ENCODE measurements at regions not wholly inside any gene's neighbourhood (a gene's known extent, or its start where the extent isn't known, plus 50 kb on each side); places are given as distances from the start of the nearest gene placed in this dataset.

DNA sequence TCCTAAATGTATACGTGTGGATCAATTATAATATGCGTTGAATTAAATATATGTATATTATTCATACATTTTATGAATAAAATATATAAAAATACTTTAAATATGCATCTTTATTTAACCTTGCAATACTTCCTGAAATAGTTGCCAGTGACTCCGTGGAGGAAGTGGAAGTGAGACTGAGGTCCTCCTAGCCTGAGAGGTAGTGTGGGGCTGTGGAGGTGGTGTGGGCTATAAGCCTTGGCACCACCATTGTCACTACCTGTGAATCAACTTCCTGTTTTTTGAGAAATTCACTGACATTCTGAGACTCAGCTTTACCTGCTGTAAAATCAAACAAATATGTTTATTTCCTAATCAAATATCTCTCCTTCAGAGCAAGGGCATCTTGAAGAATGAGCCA lies 514.2 kb downstream of the VRK1 start:
- no peak for DNase-seq

DNA sequence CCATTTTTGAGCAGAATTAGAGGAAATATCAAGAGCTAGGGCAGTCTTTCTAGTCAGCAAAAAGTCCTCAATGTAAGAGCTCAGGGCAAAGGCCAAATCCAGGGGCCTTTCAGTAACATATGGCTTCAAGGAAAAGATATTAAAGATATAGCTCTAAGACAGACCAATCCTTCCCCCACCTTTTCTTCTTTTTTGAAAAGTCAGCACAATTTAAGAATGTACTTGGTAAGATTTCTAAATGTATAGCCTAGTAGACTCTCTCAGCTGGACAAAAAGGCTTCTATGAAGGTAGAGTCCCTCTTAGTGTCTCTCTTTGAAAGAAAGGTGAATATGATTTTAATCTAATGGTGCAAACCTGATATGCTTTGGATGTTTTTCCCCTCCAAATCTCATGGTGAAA lies 515.7 kb downstream of the VRK1 start:
- no peak for DNase-seq

DNA sequence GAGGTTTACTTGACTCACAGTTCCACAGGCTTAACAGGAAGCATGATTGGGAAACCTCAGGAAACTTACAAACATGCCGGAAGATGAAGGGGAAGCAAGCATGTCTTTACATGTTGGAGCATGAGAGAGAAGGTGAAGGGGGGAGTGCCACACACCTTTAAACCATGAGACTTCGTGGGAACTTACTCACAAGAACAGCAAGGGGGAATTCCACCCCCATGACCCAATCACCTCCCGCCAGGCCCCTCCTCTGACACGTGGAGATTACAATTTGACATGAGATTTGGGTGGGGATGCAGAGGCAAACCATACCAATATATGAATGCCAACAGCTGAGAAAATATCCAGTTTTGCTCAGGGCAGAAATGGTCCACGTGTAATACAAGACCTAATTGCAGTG lies 518.6 kb downstream of the VRK1 start:
- no peak for DNase-seq

DNA sequence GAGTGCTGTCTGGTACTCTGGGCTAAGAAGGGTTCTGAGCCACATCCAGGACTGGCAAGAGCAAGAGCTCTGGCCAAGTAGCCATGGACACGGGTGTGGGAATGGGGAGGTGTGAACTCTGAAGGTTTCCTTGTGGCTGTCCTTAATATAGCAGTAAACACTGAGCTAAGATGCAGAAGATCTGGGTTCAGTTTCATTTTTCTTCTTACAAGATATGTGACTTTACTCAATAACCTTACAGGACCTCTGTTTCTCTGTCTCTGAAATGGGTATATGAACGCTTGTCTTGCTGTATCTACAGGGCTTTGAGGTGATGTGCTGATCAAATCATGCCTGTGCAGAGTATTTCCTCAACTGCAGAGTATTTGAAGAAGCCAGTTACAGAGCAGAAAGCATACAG lies 521.2 kb downstream of the VRK1 start:
- no peak for DNase-seq

DNA sequence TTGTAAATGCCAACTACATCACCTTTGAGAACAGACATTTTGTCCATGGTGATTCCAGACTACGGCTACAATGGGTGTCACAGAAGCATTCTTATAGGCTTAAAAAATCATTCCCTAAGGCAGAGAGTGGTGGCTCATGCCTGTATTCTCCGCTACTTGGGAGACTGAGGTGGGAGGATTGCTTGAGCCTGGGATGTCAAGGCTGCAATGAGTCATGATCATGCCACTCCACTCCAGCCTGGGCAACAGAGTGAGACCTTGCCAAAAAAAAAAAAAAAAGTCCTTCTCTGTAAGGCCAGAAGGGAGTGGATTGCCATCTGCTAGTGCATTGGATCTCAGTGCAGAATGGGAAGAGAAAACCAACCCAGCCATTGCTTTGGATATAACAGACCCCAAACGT lies 522.5 kb downstream of the VRK1 start:
- DNase-seq, result no peak

DNA sequence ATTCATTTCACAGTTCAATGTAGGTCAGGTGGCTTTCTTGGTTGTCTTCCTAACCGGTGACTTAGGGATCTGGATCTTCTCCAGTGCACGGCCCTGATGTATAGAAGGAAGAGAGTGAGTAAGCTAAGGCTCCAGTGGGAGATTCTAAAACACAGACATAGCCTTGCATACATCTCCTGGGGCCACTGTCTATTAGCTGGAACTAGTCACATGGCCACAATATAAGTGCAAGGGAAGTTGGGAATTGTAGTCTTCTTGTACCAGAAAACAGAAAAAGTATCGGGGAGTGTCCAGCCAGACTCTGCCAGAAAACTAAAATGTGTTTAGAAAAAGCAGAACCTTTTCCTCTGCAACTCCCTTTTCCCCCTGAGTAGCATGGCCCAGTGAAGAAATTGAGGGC lies 531.6 kb downstream of the VRK1 start:
- DNase-seq, result no peak

DNA sequence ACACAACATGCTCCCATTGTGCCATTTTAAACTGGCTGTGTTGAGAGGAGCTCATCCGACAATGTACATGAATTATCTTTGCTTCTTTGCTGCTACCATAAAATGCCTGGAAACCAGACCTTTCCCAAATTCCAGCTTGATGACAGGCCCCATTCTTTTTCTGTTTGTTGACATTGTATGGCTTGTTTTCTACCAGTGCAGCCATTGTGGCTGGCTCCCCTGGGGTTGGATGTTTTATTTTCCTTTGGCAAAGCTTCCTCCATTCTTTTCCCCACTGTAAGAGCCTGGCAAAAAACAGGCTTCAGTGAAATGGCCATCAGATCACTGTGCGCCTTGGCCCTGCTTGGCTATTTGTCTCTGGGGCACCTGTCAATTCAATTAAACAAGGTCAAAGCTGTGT lies 532.5 kb downstream of the VRK1 start:
- DNase-seq, result no peak

DNA sequence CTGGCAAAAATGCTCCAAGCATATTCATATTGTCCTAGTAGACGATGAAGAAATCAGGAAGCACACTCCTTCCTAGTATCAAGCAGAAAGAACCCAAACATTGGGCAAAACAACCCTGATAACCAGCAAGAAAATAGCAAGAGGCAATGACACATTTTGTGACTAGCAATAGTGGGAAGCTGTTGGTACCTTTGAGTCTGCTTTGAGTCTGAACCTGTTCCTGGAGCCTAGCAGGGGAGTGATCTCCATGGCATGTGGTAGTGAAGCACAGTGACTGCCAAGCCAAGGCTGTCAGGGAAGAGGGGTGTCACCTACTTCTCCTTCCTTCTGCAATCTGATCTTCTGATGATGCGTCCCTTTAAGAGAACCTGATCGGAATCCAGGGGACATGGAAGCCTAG lies 533.9 kb downstream of the VRK1 start:
- no peak for DNase-seq

DNA sequence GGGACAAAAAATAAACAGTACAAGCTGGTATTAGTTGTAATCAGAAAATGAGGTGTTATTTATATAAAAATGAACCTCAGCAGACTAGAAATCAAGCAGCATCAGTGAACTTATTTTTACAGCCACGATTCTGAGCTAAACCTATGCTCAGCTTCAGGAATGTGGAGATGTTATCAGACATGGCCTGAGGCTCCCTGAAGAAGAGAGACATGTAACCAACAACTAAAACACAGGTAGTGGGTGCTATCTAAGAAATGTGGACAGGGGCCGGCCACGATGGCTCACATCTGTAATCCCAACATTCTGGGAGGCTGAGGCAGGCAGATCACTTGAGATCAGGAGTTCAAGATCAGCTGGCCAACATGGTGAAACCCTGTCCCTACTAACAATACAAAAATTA lies 534.3 kb downstream of the VRK1 start:
- DNase-seq, result no peak

DNA sequence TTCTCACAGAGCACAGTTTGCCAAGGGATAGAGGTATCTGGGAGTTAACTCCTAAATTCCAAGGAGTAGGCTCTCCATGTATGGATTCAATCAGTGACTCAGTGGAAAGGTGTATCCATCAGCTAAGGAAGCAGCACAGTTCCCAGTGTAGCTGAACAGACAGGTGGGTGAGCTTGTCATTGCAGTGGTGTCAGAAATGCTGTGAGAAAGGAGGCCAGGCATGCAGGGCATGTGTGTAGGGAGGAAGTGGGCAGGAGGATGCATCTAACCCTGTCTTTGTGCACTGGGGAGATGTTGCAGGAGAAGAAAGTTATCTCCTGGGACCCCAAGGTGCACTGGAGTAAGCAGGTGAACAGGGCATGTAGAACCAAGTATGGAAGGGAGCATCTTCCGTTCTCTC lies 539.0 kb downstream of the VRK1 start:
- no peak for DNase-seq

DNA sequence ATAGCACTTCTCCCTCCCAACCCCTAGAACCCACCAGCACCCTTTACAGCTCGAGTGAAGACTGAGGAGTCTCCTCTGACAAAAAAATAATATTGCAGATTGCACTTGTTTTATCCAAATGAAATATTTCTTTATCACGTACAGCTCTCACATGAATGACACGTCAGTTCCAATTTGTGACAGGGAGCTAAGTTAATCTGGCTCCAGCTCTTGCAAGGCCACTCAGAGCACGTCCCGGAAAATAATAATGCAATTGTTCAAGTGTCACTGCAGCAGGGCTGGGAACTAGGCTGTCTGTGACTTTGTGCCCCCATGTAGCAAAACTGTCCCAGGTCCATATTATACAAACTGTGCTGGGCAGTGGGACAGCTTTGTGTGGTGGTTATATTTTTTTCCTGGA lies 539.6 kb downstream of the VRK1 start:
- no peak for DNase-seq

DNA sequence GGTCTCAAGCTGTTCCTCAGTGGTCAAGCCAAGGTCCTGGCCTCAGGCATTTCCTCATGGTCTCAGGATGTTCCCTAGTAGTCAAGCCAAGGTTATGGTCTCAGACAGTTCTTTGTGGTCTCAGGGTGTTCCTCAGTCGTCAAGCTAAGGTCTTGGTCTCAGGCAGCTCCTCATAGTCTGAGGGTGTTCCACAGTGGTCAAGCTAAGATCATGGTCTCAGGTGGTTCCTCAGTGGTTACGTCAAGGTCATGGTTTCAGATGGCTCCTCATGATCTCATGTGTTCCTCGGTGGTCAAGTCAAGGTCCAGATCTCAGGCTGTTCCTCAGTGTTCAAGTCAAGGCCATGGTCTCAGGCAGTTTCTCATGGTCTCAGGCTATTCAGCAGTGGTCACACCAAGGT lies 540.1 kb downstream of the VRK1 start:
- DNase-seq, result no peak

DNA sequence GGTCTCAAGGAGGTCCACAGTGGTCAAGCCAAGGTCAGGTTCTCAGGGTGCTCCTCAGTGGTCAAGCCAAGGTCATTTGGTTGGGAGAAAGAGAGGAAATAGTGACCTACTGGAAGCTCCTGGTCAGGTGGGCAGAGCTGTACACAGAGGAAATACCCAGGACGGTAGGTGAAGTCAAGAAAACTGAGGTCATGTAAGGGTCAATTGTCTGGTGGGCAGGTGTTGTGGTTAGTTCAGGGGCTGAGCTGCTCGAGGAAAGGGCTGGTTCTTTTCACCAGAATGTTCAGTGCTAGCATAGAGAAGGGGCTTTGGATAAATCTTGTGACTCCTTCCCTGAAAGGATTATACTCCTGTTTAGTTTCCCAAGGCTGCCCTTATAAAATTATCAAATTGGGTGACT lies 540.5 kb downstream of the VRK1 start:
- DNase-seq, result no peak

DNA sequence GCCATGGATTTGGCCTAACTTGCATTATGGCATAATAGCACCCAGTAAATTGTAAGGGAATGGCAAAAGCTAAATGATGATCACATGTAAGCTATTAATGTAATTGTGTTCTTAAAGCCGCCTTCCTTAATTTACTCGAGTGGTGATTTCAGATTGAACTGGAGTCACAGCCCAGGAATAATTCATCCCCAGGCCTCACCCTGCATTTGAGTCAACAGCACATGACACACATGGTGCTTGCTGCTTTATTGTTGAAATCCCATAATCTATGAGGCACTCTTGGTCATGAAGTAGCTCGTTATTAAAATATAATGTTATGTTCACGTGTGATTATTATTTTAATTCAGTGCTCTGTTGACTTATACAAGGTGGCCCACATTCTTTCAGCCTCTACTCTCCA lies 547.5 kb downstream of the VRK1 start:
- DNase-seq, result no peak

DNA sequence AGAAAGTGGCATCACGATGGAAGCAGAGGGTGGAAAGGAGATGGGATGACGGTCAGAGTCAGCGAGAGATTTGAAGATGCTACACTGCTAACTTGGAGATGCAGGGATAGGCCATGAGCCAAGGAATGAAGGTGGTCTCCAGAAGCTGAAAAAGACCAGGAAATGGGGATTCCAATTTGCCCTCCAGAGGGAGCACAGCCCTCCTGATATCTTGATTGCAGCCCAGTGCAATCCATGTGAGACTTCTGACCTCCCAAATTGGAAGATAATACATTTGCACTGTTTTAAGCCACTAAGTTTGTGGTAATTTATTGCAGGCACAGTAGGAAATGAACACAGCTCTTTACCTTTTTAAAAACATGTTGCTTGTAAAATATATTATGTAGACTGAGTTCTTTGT lies 549.5 kb downstream of the VRK1 start:
- DNase-seq, result no peak

DNA sequence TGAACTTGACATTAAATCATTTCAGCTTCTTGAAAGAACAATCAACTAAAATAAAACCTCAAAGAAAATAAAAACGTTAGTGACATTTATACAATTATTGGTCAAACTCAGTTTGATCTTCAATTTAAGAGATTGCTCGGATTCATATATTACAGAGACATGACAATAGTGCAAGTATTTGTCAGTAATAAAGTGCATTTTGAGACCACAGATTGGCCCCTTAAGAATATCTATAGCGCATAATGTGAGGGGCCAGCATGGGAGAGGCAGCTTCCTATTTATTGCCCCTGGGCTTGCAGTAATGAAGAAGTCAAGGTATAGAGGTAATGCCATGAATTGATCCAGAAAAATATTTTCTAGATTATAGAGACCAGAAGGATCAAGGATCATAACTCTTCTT lies 552.3 kb downstream of the VRK1 start:
- no peak for DNase-seq

DNA sequence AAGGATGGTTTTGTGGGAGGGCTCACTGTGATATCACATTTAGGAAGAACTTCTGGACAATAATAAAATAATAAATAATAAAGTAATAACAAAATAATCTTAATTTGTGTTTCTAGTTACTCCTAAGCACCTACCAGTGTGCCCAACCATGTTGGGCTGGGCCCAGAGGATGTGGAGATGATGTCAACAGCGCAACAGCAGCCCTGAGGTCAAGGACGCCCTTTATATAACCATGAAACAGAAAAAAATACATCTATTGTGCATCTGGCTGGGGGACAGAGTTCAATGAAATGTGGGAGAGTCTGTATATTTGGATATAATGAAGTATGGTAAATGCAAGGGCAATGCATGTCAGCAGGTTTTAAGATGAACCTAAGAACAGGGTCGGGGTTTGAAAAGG lies 552.8 kb downstream of the VRK1 start:
- no peak for DNase-seq

DNA sequence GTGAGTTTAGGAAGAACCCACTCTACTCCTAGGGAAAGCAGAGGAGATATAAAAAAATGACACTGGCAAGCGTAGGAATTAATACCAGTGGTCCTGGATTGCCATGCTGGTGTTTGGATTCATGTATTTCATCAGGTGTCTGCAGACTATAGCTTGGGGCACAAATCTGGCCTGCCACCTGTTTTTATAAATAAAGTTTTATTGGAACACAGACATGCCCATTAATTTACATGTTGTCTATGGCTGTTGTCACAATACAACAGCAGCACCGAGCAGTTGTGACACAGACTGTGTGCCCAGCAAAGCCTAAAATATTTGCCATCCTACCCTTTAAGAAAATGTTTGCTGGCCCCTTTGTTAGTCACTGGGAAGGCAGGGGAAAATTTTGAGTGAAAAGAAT lies 553.2 kb downstream of the VRK1 start:
- DNase-seq, result no peak

DNA sequence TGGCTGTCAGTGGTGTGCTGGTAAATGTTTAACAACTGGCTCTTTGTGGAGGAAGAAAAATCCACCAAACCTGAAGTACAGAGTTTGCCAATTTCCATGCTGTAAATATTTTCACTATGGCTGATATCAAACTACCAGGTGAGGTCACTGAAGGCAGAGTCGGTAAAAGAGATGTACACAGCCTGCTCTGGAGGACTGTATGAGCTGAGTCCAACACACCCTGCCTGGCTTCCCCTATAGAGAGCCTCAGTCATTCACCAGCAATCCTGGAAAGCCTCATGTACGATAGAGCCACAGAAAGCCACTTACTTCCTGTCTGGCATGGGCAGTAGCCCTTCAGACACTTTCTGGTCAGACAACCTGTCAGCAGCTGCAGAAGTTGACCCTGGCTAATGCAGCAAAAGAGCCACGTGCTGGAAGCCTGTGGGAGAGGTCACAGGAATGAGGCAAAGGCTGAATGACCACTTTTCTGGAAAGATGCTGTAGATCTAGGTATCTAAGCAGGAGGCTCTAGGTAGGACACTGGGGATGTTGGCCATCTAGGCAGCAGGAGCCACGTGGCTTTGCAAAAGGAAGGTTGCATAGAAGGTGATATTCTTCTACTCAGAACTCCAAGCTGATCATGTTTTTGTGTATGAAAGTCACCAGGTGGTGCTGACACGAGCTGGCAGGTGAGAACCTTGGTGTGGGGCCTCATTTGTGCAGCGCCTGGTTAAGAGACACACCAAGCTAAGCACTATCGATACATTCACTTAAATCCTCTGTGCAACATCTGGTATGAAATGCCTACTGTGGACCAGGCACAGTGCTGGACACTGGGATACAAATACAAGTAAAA lies 553.9 kb downstream of the VRK1 start:
- no peak for DNase-seq

DNA sequence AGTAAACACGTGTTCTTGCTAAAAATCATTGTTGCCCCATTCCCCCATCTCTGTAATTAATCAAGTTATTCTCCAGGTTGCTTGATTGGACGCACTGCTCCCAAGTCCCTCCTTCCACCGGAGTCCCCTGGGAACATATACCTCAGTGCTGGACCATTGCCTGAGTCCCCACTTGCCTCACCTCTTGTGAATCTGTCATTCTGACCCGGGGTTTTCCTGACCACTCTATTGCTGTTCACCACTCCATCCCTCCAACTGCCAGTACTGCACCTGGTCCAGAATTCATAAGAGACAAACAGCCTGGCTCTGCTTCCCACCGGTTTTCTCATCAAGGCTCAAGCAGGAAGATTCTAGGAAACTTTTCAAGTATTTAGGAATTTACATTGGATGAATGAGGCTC lies 555.9 kb downstream of the VRK1 start:
- DNase-seq, result no peak

DNA sequence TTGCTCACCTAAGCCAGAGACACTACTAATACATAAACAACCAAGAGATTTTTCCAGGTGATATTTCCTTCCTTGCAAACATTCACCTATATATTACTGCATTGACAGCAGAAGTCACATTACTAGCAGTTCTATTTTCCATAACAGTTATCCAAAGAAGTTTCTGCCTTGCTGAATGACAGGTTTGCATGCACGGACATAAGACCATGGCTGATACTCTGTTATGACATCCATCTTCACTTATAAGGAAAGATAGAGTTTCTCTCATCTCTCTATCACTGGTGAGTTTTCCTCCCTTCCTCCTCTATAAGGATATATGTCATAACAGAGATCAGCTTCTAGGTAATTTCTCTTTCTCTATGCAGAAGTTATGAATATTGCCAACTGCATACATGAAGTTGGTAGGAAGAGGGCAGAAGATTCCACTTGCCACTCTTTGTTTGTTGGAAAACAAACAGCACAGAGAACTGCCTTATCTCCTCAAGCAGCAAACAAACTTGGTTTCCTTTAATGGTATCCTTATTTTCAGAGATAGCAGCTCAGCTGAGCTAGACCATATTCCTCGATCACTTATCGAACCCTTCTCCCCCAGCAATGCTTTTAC lies 557.0 kb downstream of the VRK1 start:
- DNase-seq, result no peak

DNA sequence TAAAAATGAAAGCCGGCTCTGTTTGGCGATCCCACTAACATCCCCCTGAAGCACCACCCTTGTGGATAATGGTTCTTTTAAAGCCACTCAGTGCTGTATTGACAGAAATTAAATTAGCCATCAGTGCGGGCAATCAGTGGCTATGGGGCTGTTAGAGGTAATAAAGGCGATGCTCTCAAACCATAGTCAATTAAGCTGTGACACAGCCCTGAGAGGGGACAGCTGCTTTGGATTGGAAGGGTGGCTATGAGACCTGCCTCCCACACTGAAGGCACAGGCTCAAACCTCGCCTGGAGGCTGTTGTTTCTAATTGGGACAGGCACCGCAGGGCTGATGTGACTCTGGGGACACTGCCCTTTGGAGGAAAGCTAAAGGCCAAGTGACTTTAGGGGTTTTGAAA lies 562.2 kb downstream of the VRK1 start:
- no peak for DNase-seq

DNA sequence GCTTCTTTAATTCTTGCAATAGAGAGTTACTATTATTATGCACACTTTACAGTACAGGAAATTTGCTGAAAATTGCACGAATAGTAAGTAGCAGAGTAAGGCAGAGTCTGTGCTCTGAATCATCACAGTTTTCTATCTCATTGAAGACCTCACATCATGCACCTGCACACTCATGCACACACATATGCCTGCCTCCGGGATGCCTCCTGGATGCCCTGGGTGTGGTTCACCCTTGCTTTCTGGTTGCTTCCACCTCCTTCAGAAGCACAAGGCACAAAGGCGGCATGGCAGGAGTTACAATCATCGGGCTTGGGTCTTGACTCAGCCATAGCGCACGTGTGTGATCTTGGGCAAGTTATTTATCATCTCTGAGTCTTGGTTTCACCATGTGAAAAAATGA lies 564.0 kb downstream of the VRK1 start:
- DNase-seq, result no peak

DNA sequence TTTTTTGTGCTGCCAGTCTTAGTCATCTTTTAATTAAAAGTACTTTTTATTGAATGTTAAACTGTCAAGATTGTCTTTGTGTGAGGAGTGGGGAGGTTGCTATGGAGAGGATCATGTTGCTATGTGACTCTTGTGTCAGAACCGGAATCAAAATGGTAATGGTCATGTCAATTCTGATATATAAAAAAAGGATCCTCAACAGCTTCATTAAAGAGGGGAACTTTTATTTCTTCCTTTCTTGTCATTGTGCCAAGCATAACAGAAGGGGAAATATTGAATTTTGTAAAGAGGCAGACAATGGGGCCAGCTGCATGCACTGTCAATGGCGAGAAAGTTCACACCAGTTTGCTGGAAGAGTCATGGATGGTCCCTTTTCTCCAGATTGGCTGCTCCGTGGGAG lies 564.8 kb downstream of the VRK1 start:
- no peak for DNase-seq

DNA sequence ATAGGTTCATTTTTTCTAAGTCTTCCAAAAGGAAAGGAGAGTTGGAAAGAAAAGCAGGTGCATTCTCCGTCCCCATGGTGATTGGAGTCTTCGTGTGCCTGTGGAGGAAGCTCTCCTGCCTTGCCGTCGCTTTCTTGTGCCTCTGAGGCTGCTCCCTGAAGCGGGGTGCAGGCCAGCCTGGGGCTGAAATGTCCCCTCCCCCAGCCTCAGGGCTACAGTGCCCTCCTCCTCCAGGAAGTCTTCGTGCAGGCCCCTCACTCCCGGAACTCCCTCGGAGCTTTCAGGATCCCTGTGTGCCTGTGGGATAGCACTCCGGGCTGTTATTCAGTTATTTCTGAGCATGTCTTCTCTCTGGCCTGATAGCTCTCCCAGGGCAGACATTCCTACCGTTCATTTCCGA lies 569.2 kb downstream of the VRK1 start:
- DNase-seq, result no peak

Data from RPMI8226 (cell line).